T47D (cell line): ENCODE measurements at regions not wholly inside any gene's neighbourhood (a gene's known extent, or its start where the extent isn't known, plus 50 kb on each side); places are given as distances from the start of the nearest gene placed in this dataset.
"Not testable (repeated sequence)": the region's sequence is repeated elsewhere in the genome, so short reads cannot be mapped to it uniquely, and the experiment has no call there.

Experiments
- DNase-seq, 2 experiments: peaks; one replicate each; pipeline versions ENCODE4 v3.0.0 to v3.0.0-alpha.2; 2011 to 2012; ENCODE audit warnings: low read depth in 1 of 2, low spot score in 1 of 2
- JUND ChIP-seq: IDR thresholded peaks from 2 replicates; pipeline ENCODE4 v1.6.1; 2012; ENCODE audit warnings: low read depth
- in situ Hi-C: cut with HindIII; loops from 2 replicates; pipeline ENCODE4 v1.10.0; 2016; ENCODE audit warnings: low sequenced_read_pairs, low pct_unique_long_range_greater_than_20kb

DNA sequence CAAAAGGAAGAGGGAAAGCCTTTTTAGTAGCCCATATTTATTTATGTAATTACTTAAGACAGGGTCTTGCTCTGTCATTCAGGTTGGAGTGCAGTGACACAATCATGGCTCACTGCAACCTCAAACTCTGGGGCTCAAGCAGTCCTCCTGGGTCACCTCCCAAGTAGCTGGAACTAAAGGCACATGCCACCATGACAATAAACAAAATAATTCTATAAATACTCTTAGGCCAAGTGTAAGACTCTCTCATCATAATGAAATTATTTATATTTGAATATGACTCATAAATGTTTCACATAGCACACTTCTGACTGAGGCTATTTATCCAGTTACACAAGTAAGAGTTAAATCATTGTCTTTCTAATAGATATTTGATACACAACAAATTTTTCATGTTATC is 314.7 kb downstream of the AMY1C start:
- no peak for TF ChIP-seq JUND
- in situ Hi-C loops = no loop called here
- no peak for DNase-seq

DNA sequence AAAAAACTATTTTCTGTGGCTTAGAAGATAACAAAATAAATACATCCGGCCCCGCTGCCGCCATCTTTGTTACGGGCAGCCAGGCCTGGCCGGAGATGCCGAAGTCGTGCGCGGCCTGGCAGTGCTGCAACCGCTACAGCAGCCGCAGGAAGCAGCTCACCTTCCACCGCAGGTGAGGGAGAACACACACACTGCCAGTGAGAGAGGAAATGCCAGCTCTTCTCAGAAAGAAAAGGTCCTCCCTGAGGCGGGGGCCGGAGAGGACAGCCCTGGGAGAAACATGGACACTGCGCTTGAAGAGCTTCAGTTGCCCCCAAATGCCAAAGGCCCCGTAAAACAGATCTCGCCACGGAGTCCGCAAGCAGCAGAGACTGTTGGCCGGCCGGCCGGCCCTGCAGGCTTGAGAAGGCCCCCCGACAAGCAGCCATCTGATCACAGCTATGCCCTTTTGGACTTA is 323.2 kb downstream of the AMY1C start:
- no peak for DNase-seq
- in situ Hi-C loops = no loop called here
- no peak for TF ChIP-seq JUND

DNA sequence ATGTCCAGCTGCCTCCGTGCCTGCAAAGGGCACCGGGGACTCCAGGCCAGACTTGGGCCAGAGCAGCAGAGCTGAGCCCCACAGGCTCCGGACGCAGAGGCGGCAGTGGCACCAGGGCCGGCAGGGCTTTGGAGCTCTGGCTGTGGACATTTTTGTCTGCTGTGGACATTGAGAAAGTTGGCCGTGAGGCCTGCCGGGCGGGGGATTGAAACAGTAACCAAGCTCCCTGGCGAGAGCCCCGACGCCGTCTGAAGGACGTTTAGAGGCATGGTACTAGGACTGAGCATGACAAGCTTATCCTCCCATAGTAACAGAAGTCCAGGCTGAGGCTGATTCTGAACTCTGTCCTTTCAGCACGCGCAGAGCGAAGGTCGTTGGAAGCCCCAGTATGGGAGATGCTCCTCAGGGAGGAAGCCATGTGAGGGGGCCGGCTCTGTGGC is 323.8 kb downstream of the AMY1C start:
- TF ChIP-seq JUND = no peak
- in situ Hi-C loops = no loop called here
- no peak for DNase-seq

DNA sequence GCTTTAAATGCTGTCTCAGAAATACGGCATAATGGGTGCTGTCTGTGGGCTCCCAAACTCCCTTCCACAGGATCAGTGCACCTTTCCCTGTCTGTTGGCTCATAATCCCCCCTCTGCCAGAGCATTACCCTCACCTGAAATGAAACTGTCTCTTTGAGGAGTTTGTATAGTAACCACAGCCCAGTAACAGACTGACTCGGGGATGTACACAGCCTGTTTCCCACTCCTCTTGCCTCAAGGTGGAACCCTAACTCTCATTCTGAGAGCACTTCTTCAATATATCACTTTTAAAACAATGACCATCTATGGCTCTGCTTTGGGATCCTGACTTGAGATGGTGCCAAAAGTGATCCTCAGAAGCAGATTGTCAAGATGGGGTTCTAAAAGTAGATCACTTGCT is 332.5 kb downstream of the AMY1C start:
- no peak for TF ChIP-seq JUND
- in situ Hi-C loops = no loop called here
- DNase-seq = no peak

DNA sequence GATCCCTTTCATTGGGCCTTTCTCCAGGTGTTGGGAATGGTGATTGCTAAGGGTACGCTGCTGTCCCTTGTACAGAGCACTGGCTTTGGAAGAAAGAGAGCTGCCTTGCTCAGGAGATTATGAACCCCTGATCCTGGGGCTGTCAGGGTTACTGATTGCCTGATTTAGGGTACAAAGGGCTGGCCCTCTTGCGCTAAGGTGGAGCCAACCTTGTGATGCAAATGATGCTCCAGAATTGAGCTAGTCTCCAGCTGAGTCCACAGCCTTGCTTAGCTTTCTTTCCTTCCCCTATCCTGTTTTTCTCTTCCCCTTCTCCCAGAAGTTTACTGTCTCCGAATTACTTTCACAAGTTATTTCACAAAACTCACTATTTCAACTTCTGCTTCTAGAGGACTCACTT is 334.7 kb downstream of the AMY1C start:
- in situ Hi-C loops = no loop called here
- TF ChIP-seq JUND = no peak
- no peak for DNase-seq

DNA sequence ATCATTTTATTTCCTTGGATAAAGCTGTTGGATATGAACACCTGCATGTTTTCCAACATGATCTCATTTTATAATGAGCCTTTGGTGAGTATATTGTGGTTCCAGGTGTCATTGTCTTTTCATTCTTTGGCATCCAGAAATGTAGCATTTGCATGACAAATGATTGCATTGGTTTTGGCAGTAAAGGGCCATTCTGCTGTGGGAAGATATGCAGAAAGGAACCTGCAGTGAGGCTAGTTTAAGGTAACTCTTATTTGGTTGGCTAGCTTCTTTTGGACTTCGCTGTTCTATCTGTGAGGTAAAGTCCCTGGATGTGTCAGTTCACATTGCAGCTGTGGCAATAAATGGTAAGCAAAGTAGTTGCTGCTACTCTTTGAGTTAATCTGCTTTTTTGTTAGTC is 343.0 kb downstream of the AMY1C start:
- in situ Hi-C loops = no loop called here
- no peak for DNase-seq
- TF ChIP-seq JUND = no peak

DNA sequence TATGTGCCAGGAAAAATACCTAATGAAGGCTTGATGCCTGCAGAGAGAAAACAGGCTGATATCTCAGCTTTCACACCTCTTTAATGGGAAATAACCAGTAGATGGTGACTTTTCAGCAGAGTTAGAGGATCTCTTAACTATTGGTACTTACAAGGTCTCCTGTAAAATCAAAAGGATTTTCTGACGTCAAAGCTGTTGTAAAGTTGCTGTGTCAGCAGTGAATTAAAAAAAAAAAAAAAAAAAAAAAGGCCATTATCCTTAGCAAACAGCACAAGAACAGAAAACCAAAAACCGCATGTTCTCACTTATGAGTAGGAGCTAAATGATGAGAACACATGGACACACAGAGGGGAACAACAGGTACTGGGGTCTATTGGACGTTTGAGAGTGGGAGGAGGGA is 349.1 kb downstream of the AMY1C start:
- in situ Hi-C loops = no loop called here
- no peak for TF ChIP-seq JUND
- DNase-seq = no peak

DNA sequence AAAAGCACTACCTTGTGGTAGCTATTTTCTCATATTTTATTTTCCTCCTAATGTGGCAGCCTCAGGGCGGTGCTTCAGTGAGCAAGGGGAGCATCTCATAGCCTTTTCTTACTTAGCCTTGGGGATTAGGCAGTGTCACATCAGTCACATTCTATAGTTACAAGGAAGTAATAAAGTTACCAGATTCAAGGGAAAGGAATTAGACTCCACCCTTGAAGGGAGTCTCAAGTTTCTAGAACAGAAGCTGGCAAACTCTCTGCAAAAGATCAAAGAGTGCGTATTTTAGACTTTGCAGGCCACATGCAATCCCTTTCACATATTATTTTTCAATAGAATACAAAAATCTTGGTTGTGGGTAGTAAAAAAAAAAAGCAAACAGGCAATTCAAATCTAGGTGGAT is 350.4 kb downstream of the AMY1C start:
- in situ Hi-C loops = no loop called here
- no peak for DNase-seq
- TF ChIP-seq JUND = no peak

DNA sequence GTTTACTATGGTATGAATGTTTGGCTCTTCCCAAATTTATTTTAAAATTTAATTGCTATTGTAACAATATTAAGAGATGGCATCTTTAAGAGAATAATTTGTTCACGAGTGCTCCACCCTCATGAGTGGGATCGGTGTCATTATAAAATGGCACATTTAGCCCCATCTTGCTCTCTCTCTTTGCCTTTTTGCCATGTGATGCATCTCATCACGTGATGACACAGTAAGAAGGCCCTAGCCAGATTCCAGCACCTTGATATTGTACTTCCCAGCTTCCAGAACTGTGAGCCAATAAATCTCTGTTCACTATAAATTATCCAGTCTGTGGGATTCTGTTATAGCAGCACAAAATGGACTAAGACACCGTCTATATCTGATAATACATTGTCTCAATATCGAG is 355.8 kb downstream of the AMY1C start:
- DNase-seq = no peak
- in situ Hi-C loops = no loop called here
- no peak for TF ChIP-seq JUND

DNA sequence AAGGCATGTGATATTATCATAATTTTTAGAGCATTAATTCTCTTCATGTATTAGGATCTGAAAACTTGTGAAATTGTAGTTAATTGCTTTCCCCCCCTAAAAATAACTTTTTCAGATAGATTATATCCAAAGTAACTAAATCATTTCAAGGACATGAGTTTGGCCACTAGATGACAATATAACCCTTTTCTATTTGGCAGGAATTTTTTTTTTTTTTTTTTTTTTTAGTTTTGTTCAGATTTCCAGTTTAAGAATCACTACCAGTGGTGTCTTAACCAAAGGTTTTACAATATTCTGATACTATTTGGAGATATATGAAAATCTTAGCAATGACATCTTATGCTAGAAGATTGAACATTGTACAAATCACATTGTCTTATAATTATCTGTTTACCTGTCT is 370.8 kb downstream of the AMY1C start:
- no peak for DNase-seq
- in situ Hi-C loops = no loop called here
- no peak for TF ChIP-seq JUND

DNA sequence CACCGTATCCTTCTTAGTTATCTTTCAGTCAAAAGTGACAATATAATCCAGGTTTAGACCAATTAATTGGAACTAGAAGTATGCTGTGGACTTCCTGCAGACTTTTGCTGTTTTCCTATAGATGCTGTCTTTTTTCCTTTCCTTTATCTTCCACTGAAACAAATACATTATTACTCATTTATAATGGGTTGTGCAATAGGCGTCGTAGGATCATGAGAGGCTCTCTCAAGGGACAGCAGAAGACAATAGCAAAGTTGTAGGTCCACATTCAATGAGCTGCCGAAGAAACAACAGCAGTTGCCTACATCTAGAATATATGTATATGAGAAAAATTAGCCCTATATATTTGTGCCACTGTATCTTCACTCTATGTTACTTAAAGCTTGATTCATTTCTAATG is 371.6 kb downstream of the AMY1C start:
- DNase-seq = no peak
- in situ Hi-C loops = no loop called here
- no peak for TF ChIP-seq JUND

DNA sequence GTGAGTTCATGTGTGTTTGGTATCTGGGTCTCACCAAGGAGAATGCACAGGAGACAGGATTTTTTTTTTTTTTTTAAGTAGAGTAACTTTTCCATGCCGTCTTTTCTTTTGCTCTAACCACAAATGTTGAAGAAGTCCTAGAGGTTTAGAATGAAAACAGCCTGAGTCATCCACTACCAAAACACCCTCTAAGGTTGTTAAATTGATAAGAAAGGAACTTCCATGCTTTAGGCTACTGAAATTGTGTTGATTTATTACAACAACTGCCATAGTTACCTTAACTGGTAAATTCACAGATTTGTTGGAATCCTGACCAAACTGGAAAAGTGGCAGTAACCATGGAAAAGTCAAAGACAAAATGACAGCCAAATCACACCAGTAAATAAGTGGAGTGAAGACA is 375.6 kb downstream of the AMY1C start:
- in situ Hi-C loops = no loop called here
- TF ChIP-seq JUND = no peak
- no peak for DNase-seq

DNA sequence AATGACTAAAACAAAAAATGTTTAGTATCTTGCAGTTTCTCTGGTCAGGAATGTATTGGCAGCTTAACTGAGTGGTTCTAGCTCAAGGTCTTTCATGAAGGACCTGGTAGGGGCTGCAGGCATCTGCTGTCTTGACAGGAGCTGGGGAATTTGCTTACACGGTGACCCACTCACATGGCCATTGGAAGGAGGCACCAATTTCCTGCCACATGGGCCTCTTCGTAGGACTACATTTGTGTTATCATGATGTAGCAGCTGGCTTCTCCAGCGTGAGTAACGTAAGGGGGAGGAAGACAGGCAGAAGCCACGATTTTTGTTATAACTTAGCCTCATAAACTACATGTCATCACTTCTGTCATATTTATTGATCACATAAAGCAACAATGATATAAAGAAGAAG is 376.3 kb downstream of the AMY1C start:
- in situ Hi-C loops = no loop called here
- TF ChIP-seq JUND = no peak
- DNase-seq = no peak

DNA sequence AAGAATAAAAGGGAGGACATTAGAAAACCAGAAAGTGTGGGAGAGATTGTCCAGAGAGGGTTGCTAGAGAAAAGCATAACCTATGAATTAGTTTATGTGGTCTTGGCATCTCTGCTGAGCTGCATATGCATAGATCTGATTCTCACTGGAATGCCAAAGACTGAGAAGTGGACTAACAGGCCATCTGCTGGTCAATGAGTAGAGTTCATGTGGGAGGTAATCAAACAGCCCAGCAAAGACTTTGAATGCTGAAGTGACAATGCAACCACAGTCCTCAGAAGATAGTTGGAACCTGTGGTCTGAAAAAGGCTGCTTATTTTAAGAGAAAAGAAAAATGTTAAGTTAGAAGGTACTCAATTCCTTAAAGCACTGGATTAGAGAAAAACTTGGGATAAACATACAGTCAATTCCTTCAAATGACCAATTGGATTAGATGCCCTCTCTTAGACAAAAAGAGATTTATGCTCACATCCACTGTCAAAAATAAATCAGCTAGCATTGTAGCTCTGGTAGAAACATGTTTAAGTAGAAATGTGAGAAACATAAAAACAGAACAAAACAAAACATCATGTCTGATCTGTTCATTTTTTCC is 382.8 kb downstream of the AMY1C start:
- in situ Hi-C loops = no loop called here
- DNase-seq = peak; percentile 6 to 73
- no peak for TF ChIP-seq JUND

DNA sequence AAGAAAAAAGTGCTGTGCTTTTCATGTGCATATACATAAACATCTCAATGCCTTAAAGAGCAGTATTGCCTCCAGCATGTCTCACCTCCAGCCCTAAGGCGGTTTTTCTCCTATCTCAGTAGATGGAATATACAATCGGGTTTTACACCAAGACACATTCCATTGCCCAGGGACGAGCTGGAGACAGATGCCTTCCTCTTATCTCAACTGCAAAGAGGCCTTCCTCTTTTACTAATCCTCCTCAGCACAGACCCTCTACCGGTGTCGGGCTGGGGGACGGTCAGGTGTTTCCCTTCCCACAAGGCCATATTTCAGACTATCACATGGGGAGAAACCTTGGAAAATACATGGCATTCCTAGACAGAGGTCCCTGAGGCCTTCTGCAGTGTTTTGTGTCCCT is 385.3 kb downstream of the AMY1C start:
- in situ Hi-C loops, DNase-seq: not testable (repeated sequence)
